ENCODE measurements at regions not wholly inside any gene's neighbourhood (a gene's known extent, or its start where the extent isn't known, plus 50 kb on each side); places are given as distances from the start of the nearest gene placed in this dataset.

DNA sequence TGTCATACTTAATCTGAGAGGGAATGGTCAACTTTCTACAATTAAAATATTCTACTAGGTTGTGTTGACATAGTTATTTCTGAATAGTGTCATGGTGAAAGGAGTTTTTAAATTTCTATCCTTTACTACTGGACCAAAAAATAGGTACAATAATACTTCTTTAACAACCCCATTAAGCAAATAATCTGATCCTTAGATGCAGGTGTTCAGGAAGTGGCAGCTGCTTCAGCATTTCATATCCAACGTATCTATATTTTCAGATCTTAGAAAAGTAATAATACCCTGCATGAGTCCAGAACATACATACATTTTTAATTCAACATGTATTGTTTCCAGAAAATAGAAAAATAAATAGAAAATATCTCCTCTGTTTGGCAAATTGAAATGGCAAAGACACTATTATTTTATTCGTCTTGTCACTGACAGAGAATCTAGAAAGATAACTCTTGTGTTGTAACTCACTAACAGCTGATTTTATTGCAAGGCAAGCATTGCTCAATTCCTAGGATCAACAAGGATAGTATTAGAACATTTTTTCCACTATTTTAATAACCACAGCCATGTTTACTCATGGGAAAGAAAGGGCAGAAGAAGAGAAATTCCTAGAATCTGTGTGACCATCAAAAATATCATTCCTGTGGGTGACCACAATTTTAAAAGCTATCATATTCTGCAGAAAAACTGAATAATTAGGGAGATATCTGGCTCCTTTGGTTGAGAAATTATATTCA lies 159.3 kb upstream of the CNTNAP2 start:
- Histone ChIP-seq H3K4me1 (ENCODE audit: control insufficient read depth in 2 of 2, insufficient read depth in 2 of 2, low read length in 2 of 2) (no peaks in the 10 kb centered on the region), H3K27me3 (replicated peaks in 1 of 4; ENCODE audit: control extremely low read depth in 1 of 4, control insufficient read depth in 3 of 4, insufficient read depth in 4 of 4, low read length in 3 of 4) (no peaks in the 10 kb centered on the region), H3K36me3 (replicated peaks in 1 of 2; ENCODE audit: control extremely low read depth in 1 of 2, control insufficient read depth in 1 of 2, extremely low read depth in 1 of 2, insufficient read depth in 2 of 2, low read length in 1 of 2) (no peaks in the 10 kb centered on the region), H4K20me1 (ENCODE audit: control insufficient read depth, insufficient read depth, low read length, poor library complexity, severe bottlenecking) (no peaks in the 10 kb centered on the region), H3K79me2 (ENCODE audit: control insufficient read depth, insufficient read depth, low read length) (no peaks in the 10 kb centered on the region), H3K9me3 (ENCODE audit: control extremely low read depth in 1 of 3, control insufficient read depth in 2 of 3, insufficient read depth in 1 of 3, low read length in 2 of 3) (peaks cover 0 to 4% (median 0%) of the 10 kb centered on the region in 3 donors), H3K9ac (ENCODE audit: low read length) (no peak overlapping the region), H3K27ac (ENCODE audit: low read length in 2 of 2) (no peak overlapping the region), H2AFZ (ENCODE audit: insufficient read depth, low read depth, low read length, poor library complexity, severe bottlenecking) (no peak overlapping the region), H3K4me3 (ENCODE audit: control extremely low read depth in 1 of 5, extremely low read depth in 1 of 5, insufficient read depth in 1 of 5, low read depth in 2 of 5, low read length in 4 of 5) (no peak overlapping the region), H3K4me2 (replicated peaks; ENCODE audit: low read depth, low read length, poor library complexity, severe bottlenecking) (no peak overlapping the region)
- no peak for DNase-seq
- intact Hi-C loops (cut with micrococcal nuclease), result no loop called here
- no peak for TF ChIP-seq EZH2 (IDR thresholded peaks at IDR 0.05; ENCODE audit: borderline replicate concordance, insufficient read depth, low read depth, low read length, poor library complexity, severe bottlenecking)
- TF ChIP-seq, protein P1, sequence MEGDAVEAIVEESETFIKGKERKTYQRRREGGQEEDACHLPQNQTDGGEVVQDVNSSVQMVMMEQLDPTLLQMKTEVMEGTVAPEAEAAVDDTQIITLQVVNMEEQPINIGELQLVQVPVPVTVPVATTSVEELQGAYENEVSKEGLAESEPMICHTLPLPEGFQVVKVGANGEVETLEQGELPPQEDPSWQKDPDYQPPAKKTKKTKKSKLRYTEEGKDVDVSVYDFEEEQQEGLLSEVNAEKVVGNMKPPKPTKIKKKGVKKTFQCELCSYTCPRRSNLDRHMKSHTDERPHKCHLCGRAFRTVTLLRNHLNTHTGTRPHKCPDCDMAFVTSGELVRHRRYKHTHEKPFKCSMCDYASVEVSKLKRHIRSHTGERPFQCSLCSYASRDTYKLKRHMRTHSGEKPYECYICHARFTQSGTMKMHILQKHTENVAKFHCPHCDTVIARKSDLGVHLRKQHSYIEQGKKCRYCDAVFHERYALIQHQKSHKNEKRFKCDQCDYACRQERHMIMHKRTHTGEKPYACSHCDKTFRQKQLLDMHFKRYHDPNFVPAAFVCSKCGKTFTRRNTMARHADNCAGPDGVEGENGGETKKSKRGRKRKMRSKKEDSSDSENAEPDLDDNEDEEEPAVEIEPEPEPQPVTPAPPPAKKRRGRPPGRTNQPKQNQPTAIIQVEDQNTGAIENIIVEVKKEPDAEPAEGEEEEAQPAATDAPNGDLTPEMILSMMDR (IDR thresholded peaks at IDR 0.05), result no peak
- POLR2A ChIA-PET, result no interaction called here
- Mint-ChIP-seq H3K9me3 (ENCODE audit: insufficient read depth) (peaks cover 2% of the 10 kb centered on the region), H3K4me3 (no peak overlapping the region), H3K4me1 (no peaks in the 10 kb centered on the region), H3K27ac (no peak overlapping the region), H3K27me3 (no peaks in the 10 kb centered on the region)
- no peak for ATAC-seq (ENCODE audit: low read depth)
- no CpG with 5 or more reads among the region's 2 CpGs for WGBS (ENCODE audit: insufficient coverage)
- CTCF ChIA-PET, result no interaction called here

DNA sequence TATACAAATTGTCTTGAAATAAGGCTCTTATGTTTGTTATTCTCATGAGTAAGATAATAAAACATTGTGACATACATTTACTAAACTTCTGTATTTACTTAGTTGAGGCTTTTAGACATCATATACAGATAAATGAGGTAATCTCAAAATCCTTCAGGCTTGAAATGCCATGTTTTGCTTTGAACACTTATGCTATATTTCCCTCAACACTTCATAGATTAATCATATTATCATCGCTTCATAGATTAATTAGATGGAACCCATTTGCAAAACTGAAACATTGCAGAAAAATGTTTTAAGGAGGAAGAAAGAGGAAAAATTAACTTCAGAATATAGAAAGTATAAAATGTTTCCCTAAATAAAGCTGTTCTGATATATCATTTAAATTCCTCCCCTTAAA lies 165.0 kb upstream of the CNTNAP2 start:
- Mint-ChIP-seq H3K4me1 (no peaks in the 10 kb centered on the region), H3K27ac (no peak overlapping the region), H3K4me3 (no peak overlapping the region), H3K9me3 (ENCODE audit: insufficient read depth) (peaks cover 4% of the 10 kb centered on the region), H3K27me3 (no peaks in the 10 kb centered on the region)
- Histone ChIP-seq H3K79me2 (ENCODE audit: control insufficient read depth, insufficient read depth, low read length) (no peaks in the 10 kb centered on the region), H2AFZ (ENCODE audit: insufficient read depth, low read depth, low read length, poor library complexity, severe bottlenecking) (no peak overlapping the region), H3K27ac (ENCODE audit: low read length in 2 of 2) (no peak overlapping the region), H3K27me3 (replicated peaks in 1 of 4; ENCODE audit: control extremely low read depth in 1 of 4, control insufficient read depth in 3 of 4, insufficient read depth in 4 of 4, low read length in 3 of 4) (no peaks in the 10 kb centered on the region), H3K4me3 (ENCODE audit: control extremely low read depth in 1 of 5, extremely low read depth in 1 of 5, insufficient read depth in 1 of 5, low read depth in 2 of 5, low read length in 4 of 5) (no peak overlapping the region), H3K4me2 (replicated peaks; ENCODE audit: low read depth, low read length, poor library complexity, severe bottlenecking) (no peak overlapping the region), H3K9ac (ENCODE audit: low read length) (no peak overlapping the region), H3K9me3 (ENCODE audit: control extremely low read depth in 1 of 3, control insufficient read depth in 2 of 3, insufficient read depth in 1 of 3, low read length in 2 of 3) (no peaks in the 10 kb centered on the region), H4K20me1 (ENCODE audit: control insufficient read depth, insufficient read depth, low read length, poor library complexity, severe bottlenecking) (no peaks in the 10 kb centered on the region), H3K36me3 (replicated peaks in 1 of 2; ENCODE audit: control extremely low read depth in 1 of 2, control insufficient read depth in 1 of 2, extremely low read depth in 1 of 2, insufficient read depth in 2 of 2, low read length in 1 of 2) (no peaks in the 10 kb centered on the region), H3K4me1 (ENCODE audit: control insufficient read depth in 2 of 2, insufficient read depth in 2 of 2, low read length in 2 of 2) (no peaks in the 10 kb centered on the region)
- DNase-seq, result no peak
- intact Hi-C loops (cut with micrococcal nuclease), result no loop called here
- ATAC-seq (ENCODE audit: low read depth), result no peak
- CTCF ChIA-PET, result no interaction called here
- TF ChIP-seq, protein P1 (IDR thresholded peaks at IDR 0.05), result no peak
- no peak for TF ChIP-seq EZH2 (IDR thresholded peaks at IDR 0.05; ENCODE audit: borderline replicate concordance, insufficient read depth, low read depth, low read length, poor library complexity, severe bottlenecking)
- POLR2A ChIA-PET, result no interaction called here
- no CpG with 5 or more reads among the region's 1 CpG for WGBS (ENCODE audit: insufficient coverage)
